Erythroblast (primary cell): ENCODE measurements at regions not wholly inside any gene's neighbourhood (a gene's known extent, or its start where the extent isn't known, plus 50 kb on each side); places are given as distances from the start of the nearest gene placed in this dataset.
"Not testable (repeated sequence)": the region's sequence is repeated elsewhere in the genome, so short reads cannot be mapped to it uniquely, and the experiment has no call there.

Experiments used
- DNase-seq, 2 experiments: peaks; one replicate each; lab custom pipeline; 2025; lab: John Stamatoyannopoulos, UW
- GATA1 ChIP-seq: IDR thresholded peaks from 2 replicates; pipeline ENCODE4 v1.6.1; 2011; ENCODE audit warnings: low read depth, mild to moderate bottlenecking, control low read depth, low read length, moderate library complexity
- POLR2A ChIP-seq: IDR thresholded peaks from 2 replicates; pipeline ENCODE4 v1.6.1; 2011; ENCODE audit warnings: mild to moderate bottlenecking, low read length

DNA sequence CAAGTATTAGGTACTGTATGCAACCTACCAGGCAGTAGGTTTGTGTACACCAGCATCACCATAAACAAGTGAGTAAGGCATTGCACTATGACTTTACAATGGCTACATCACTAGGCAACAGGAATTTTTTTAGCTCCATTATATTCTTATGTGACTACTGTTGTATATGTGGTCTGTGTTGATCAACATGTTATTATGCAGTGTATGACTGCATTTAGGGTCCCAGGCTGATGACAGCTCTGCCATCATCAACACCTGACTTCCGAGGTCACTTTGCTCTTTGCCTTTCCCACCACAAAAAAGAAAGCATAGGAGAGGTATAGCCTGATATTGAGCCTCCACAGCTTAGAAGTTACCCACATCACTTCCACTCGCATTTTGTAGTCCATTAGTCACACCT lies 217.5 kb upstream of the PELI2 start:
- TF ChIP-seq GATA1 (no peak), POLR2A (no peak)
- no peak for DNase-seq

DNA sequence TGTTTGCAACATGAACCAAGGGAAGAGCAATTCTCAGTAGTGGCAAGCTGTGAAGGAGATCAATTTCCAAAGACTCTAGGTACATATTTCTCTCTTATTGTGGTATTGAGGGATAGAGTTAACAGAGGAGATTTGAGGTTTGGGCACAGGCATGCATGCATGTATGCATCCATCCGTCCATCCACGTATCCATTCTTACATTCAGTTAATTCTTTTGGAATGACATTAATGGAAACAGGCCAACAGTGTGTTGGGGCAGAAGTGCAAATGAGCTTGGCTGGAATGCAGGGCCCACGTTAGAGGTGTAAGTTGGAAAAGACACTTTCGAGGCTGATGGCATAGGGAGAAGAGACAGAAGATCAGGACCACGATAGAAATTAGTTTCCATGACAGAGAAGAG lies 216.9 kb upstream of the PELI2 start:
- TF ChIP-seq POLR2A (no peak), GATA1 (no peak)
- no peak for DNase-seq

DNA sequence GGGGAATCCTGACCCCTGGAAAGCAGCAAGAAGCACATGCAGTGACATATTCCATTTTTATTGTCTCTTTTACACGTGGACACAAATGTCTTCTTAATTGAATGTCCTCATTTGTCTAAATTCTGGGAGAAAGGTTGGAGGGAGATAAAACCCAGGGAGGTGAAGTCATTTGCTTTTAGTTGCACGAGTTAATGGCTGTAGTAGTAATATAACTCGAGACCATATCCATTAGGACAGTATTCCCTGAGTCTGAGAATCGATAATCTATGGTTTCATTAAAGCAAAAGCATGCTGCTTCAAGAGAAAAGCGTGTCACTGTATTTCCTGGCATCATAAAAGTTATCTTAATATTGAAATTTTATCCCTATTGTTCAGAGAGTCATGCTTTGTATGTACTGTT lies 216.0 kb upstream of the PELI2 start:
- no peak for TF ChIP-seq POLR2A
- no peak for TF ChIP-seq GATA1
- no peak for DNase-seq

DNA sequence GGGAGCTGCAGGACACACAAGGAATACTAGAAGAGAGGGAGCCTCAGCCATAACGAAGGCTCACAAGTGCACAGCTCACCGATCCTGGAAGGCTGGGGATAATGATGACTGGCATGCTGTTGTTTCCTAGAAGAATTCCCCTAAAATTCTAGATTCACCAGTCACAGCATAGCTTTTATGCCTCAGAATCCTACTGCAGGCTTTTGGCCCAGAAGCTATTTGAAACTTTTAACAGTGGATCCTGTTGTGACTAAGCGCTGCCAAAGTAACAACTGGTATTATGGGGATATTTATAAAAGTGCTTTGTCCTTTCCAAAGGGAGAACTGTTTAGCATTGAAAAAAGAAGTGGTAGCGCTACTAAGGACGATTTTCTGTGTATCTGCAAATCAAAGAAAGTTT lies 214.1 kb upstream of the PELI2 start:
- DNase-seq = no peak
- TF ChIP-seq GATA1 = no peak
- TF ChIP-seq POLR2A = no peak

DNA sequence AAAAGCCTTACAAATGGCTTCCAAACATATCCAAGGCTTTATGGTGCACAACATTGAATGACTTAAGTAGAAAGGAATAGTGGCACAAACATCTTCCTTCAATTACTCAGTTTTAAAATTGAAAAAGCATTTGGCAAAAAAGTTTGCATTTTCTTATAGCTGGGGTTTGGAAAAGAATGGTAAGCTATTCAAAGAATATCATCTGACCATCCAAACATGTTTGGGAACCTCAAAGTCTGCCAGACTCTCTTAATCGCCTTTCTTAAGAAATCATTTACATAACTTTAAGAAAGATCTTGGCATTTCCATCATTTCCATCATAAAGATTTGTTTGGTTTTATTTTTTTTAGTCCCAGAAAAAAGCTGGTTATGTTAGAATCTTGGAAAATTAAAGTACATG lies 210.1 kb upstream of the PELI2 start:
- DNase-seq = no peak
- TF ChIP-seq POLR2A = no peak
- no peak for TF ChIP-seq GATA1

DNA sequence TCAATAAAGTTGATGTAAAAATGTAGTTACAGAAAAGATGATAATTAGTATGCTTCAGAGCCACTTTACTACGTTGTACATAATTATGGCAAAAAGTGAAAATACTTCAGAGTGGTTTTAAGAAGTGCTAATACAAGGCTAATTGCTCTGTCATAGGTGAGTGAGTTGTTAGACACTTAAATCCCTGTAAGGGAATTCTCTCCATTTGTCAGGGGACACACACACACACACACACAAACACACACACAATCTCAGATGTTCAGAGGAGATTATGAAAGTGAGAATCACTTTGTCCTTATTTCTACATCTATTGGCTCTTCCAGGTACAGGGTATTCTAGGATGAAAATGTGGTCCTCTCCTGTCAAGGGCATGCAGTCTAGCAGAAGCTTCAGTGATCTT lies 208.3 kb upstream of the PELI2 start:
- TF ChIP-seq POLR2A = no peak
- DNase-seq = no peak

DNA sequence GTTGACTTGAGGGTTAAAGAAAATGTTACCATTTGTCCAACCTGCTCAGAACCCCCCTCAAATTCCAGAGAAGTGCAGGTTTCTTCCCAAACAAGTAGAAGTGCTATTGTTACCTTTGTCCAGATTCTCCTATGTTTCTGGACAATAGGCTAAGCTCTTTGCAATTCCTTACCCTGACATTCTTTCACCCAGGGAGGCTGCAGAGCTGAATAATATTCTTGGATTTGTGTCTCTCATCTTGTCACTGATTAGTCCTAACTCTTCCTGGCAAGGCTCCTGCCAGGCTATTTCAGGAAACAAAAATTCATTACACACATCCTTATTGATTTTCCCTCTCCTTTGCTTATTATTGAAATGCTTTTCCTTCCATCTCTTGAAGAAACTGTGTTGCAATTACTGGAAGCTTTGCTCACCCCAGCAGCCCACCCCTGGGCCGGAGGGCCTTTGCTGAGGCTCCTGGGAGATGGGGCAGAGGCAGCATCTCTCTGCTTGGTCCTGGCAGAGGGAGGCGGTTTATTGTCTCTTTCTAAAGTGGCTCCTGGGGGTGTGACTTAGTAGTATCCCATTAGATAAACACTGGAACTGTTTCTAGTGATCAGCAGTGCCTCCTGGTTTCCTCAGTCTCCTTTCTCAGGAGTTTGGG lies 207.5 kb upstream of the PELI2 start:
- TF ChIP-seq GATA1 (no peak), POLR2A (no peak)
- DNase-seq = no peak

DNA sequence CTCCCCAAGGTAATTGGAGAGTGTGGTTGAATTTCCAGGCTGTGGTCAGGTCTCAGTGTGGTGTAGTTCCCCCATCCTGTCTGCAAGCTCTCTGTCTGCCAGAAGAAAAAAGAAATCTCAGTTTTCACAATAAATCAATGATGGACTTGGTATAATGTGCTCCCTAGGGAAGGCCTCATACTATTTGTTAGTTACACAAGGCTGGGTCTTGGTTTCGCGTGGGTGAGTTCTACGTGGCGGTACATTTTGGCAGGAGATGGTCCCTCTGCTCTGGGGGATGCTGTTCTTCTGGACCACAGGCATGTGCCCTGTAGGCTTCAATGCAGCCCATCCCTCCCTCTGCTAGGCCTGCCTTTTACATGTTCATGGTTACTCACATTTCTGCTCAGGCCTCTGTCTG lies 206.4 kb upstream of the PELI2 start:
- TF ChIP-seq POLR2A (no peak), GATA1 (no peak)

DNA sequence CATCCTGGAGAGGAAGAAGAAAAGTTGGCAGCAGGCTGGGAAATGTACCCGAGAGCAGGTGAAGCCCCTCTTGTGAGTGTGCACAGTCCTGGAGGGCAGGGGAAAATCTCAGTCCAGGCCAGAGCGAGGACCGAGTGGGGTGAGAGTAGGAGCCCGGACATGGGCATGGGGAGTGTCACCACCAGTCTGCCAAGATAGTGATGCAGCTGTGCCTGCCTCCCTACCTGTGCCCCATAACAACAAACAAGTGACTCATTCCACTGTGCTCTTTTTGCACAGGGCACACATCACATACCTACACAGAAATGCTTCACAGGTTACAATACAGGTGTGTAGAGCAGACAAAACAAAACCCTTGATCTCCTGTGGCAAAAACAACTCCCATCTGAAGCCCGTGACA lies 205.9 kb upstream of the PELI2 start:
- TF ChIP-seq POLR2A (no peak), GATA1 (no peak)
- DNase-seq = no peak

More for the DNA sequence above, 206.4 kb upstream of the PELI2 start:
- no peak for DNase-seq

DNA sequence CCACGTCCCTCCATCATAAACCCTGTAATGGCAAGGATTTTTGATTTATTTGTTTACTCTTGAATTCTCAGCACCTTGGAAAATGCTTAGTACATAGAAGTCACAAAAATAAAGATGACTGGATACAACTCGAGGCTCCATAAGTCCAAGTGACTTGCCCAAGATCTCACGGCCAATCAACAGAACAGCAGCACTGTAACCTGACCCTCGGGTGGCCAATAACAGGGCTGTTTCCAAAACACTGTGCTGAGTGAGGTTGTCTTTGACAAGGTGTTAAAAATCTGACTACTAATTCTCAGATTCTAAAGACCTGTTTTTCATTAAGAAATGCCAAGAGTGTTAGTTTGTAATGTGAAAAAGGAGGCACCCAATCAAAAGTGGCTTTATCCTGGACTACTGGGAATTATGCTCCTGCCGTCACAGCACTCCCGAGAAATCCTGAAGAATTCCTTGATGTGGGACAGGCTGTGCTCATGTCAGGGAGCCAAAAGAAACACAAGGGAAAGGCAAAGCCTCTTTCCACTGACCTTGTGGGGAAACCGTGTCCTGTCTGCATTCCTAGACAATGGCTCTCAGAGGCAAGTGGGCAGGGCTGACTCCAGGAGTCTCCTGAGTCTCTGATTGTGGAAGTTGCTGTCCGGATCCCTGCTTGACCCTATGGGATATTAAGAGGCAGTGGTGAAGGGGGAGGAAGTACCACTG lies 204.7 kb upstream of the PELI2 start:
- no peak for TF ChIP-seq POLR2A
- TF ChIP-seq GATA1 = no peak
- DNase-seq = no peak

DNA sequence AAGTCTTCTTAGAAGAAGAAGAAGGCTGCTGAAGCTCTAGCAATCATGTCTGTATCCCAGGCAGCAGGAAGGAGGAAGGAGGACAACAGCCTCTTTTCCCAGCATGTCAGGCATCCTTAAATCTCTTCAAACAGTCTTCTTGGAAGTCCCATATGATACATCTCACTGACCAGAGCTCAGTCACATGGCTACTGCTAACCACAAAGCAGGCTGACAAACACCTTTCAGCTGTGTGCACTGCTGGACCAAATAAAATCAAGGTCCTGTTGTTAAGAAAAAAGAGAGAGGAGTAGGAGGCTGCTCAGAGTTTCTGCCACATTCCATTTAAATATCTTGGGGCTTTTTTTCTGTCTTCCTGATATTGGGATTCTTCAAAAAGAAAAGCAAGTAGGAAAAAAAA lies 203.4 kb upstream of the PELI2 start:
- TF ChIP-seq GATA1 (no peak), POLR2A (no peak)

DNA sequence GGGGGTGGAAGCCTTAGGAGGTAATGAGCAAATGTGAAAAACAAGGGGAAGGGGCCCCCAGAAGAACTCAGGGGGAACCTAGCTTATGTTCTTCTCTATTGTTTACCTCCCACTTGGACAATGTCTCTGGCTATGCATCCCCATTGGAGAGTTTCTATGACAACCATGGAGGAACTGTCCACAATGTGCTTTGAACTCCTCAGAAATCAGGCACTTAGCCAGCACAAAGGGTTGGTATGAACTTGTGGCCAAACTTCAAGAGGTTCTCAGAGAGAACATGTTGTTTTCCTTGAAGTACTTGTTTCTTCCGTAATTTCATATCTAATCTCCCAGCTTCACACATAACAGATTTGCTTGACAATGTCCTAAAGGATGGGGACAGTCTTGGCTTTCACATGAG lies 202.8 kb upstream of the PELI2 start:
- no peak for DNase-seq

More for the DNA sequence above, 203.4 kb upstream of the PELI2 start:
- DNase-seq = no peak

DNA sequence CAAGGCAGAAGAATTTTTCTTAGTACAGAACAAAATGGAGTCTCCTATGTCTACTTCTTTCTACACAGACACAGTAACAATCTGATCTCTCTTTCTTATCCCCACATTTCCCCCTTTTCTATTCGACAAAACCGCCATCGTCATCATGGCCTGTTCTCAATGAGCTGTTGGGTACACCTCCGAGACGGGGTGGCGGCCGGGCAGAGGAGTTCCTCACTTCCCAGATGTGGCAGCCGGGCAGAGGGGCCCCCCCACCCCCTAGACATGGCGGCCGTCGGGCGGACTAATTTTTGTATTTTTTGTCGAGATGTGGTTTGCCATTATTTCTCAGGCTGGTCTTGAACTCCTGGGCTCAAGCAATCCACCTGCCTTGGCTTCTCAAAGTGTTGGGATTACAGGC lies 198.4 kb upstream of the PELI2 start:
- not testable (repeated sequence) for DNase-seq

More for the DNA sequence above, 202.8 kb upstream of the PELI2 start:
- TF ChIP-seq GATA1 (no peak), POLR2A (no peak)

DNA sequence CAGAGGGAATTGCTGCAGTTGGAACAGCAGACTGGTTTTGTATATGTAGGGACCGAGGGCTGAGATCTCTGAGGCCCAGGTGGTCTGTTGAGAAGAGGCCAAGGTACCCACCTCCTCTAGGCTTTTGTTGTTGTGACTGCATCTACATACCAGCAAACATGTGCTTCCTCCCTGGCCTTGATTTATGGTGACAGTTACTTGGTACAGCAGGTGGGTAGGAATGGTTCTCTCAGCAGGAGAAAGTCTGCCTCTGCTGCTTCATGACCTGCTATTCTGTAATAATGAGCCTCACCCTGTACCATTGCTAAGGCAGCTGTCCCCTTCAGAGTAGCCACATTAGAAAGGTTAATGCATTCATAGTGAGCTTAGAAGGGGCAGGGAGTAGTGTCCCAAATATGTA lies 196.7 kb upstream of the PELI2 start:
- TF ChIP-seq GATA1 (no peak), POLR2A (no peak)
- no peak for DNase-seq

DNA sequence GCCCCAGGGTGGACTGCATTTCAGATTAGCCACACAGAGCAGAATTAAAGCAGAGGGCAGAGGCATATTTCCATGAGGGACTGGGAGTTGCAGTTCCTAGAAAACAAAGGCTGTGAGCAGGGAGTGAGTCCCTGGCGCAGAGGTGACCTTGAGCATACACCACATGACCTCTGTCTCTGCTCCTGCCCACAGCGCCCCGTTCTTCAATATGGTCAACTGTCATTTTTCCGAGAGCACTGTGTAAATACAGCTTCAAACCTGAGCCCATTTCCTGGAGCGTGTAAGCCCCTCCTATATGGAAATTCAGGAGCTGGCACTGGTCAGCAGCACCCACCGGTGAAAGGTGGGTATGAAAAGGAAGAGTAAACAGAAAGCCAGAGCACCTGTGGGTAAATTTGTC lies 192.2 kb upstream of the PELI2 start:
- TF ChIP-seq GATA1 (no peak), POLR2A (no peak)
- no peak for DNase-seq
